SK-N-MC (cell line): ENCODE measurements at regions not wholly inside any gene's neighbourhood (a gene's known extent, or its start where the extent isn't known, plus 50 kb on each side); places are given as distances from the start of the nearest gene placed in this dataset.
"Not testable (repeated sequence)": the region's sequence is repeated elsewhere in the genome, so short reads cannot be mapped to it uniquely, and the experiment has no call there.

ENCODE experiments used
- EZH2 ChIP-seq: fragments of 200-600 bp; sonication (generic); IDR thresholded peaks from one replicate; pipeline ENCODE4 v1.6.1; 2017; ENCODE audit warnings: antibody characterized with exemption
- FOXP2 ChIP-seq: optimal IDR thresholded peaks from 2 replicates; pipeline ENCODE3; 2011; ENCODE audit warnings: mild to moderate bottlenecking, moderate library complexity; ENCODE audit not compliant: insufficient read depth; ENCODE audit errors: extremely low read length, control extremely low read depth
- POLR2AphosphoS5 ChIP-seq: IDR thresholded peaks from 2 replicates; pipeline ENCODE4 v1.6.1; 2012; ENCODE audit warnings: mild to moderate bottlenecking, low read depth, low read length, borderline replicate concordance

- TF ChIP-seq EZH2, POLR2AphosphoS5, FOXP2: not testable (repeated sequence)
Measured at GRCh38 chr6:9126034-9126433, 690.7 kb upstream of the SLC35B3 start.
